HCT116 (cell line): ENCODE measurements at regions not wholly inside any gene's neighbourhood (a gene's known extent, or its start where the extent isn't known, plus 50 kb on each side); places are given as distances from the start of the nearest gene placed in this dataset.

ENCODE experiments used
- ATAC-seq: fragments of 200-7000 bp; cut with Tn5 transposase; 2 replicates; pipeline ENCODE4 v1.9.1; 2020; ENCODE audit warnings: mild to moderate bottlenecking, moderate library complexity
- BruUV-seq: library from RNA; stranded (reverse); fragments of 400-500 nt; replicated peaks from 2 replicates; lab custom pipeline; 2021; lab: Mats Ljungman, UMichigan
- CTCF ChIA-PET: fragments of 300-600 bp; sonication (Branson Sonifier 250); formaldehyde crosslinking; loops from one replicate; lab custom pipeline; 2021; ENCODE audit warnings: antibody characterized with exemption; lab: Charles Lee
- POLR2A ChIA-PET: fragments of 300-600, 350-600 bp; sonication (Branson Sonifier 250); formaldehyde crosslinking; loops from one replicate; lab custom pipeline; 2021; ENCODE audit warnings: antibody characterized with exemption; lab: Charles Lee
- RAD21 ChIA-PET, 2 experiments: fragments of 300-600 bp; sonication (Branson Sonifier 250); formaldehyde crosslinking; loops; one replicate each; lab custom pipeline; 2023; ENCODE audit warnings: low total read pairs in 2 of 2; ENCODE audit not compliant: uncharacterized antibody in 2 of 2, unreplicated experiment in 2 of 2, low non-redundant PET in 1 of 2; lab: Charles Lee
- DNase-seq: peaks from one replicate; pipeline ENCODE4 v3.0.0-alpha.2; 2010; ENCODE audit warnings: low read depth, low spot score
- H2AFZ ChIP-seq: fragments of 200-600 bp; shearing (Covaris generic), sonication (generic); 2 replicates; pipeline ENCODE4 v1.6.1; 2017; ENCODE audit warnings: low read depth, mixed run types, mixed read lengths, antibody characterized with exemption, low read length; ENCODE audit not compliant: poor library complexity, severe bottlenecking
- H3K27ac ChIP-seq: 2 replicates; pipeline ENCODE4 v1.5.1; 2012; ENCODE audit warnings: low read depth, low read length
- H3K27me3 ChIP-seq: fragments of 200-600 bp; sonication (generic); 2 replicates; pipeline ENCODE4 v1.6.1; 2016; ENCODE audit warnings: mixed run types, low read length, mixed read lengths; ENCODE audit not compliant: insufficient read depth
- H3K36me3 ChIP-seq, 2 experiments: fragments of 200-500 bp in 1 of 2; fragments of 200-600 bp in 1 of 2; sonication (Bioruptor generic) in 1 of 2; sonication (generic) in 1 of 2; 2 replicates each; pipeline versions ENCODE4 v1.5.1 to v1.6.1; 2014 to 2016; ENCODE audit warnings: low read length in 2 of 2, inconsistent platforms in 1 of 2, mixed read lengths in 1 of 2, mixed run types in 1 of 2; ENCODE audit not compliant: insufficient read depth in 2 of 2, control insufficient read depth in 1 of 2
- H3K4me1 ChIP-seq, 2 experiments: fragments of 200-600 bp in 1 of 2; sonication (generic) in 1 of 2; 2 replicates each; pipeline versions ENCODE4 v1.5.1 to v1.6.1; 2012 to 2017; ENCODE audit warnings: low read length in 2 of 2, inconsistent platforms in 1 of 2, mild to moderate bottlenecking in 1 of 2, mixed read lengths in 1 of 2, mixed run types in 1 of 2, moderate library complexity in 1 of 2; ENCODE audit not compliant: insufficient read depth in 2 of 2, control insufficient read depth in 1 of 2
- H3K4me2 ChIP-seq: fragments of 200-600 bp; sonication (generic); 2 replicates; pipeline ENCODE4 v1.6.1; 2017; ENCODE audit warnings: mixed run types, low read length, mixed read lengths
- H3K4me3 ChIP-seq, 2 experiments: fragments of 200-600 bp in 1 of 2; sonication (generic) in 1 of 2; replicated peaks in 1 of 2; 2 replicates each; pipeline ENCODE4 v1.5.1; 2011 to 2016; ENCODE audit warnings: low read length in 2 of 2, control low read depth in 1 of 2, low read depth in 1 of 2, mild to moderate bottlenecking in 1 of 2, mixed read lengths in 1 of 2, mixed run types in 1 of 2
- H3K79me2 ChIP-seq: fragments of 200-600 bp; sonication (generic); 2 replicates; pipeline ENCODE4 v1.6.1; 2017; ENCODE audit warnings: mild to moderate bottlenecking, mixed run types, low read length, moderate library complexity, mixed read lengths; ENCODE audit not compliant: insufficient read depth
- H3K9ac ChIP-seq: fragments of 200-600 bp; sonication (generic); 2 replicates; pipeline ENCODE4 v1.6.1; 2016; ENCODE audit warnings: low read length, mixed read lengths
- H3K9me2 ChIP-seq: fragments of 200-600 bp; sonication (generic), shearing (Covaris generic); 2 replicates; pipeline ENCODE4 v1.6.1; 2017; ENCODE audit warnings: mixed run types, mild to moderate bottlenecking, moderate library complexity; ENCODE audit not compliant: insufficient read depth
- H3K9me3 ChIP-seq, 2 experiments: fragments of 200-500 bp in 1 of 2; fragments of 200-600 bp in 1 of 2; sonication (Bioruptor generic) in 1 of 2; sonication (generic) in 1 of 2; 2 replicates each; pipeline ENCODE4 v1.6.1; 2014 to 2017; ENCODE audit warnings: low read length in 2 of 2, mixed read lengths in 2 of 2, inconsistent platforms in 1 of 2, low read depth in 1 of 2, mild to moderate bottlenecking in 1 of 2, mixed run types in 1 of 2, moderate library complexity in 1 of 2; ENCODE audit not compliant: control insufficient read depth in 1 of 2, insufficient read depth in 1 of 2
- H4K20me1 ChIP-seq: fragments of 200-600 bp; sonication (generic), shearing (Covaris generic); 2 replicates; pipeline ENCODE4 v1.6.1; 2017; ENCODE audit warnings: mixed run types, mild to moderate bottlenecking, moderate library complexity; ENCODE audit not compliant: insufficient read depth
- CBX3 ChIP-seq: IDR thresholded peaks from 2 replicates; pipeline ENCODE4 v1.6.1; 2012; ENCODE audit warnings: low read depth
- CEBPB ChIP-seq: IDR thresholded peaks from 2 replicates; pipeline ENCODE4 v1.6.1; 2012; ENCODE audit warnings: low read depth
- EGR1 ChIP-seq: IDR thresholded peaks from 2 replicates; pipeline ENCODE4 v1.6.1; 2012; ENCODE audit warnings: low read depth
- ELF1 ChIP-seq: IDR thresholded peaks from 2 replicates; pipeline ENCODE4 v1.6.1; 2012; ENCODE audit warnings: low read depth, borderline replicate concordance
- EZH2 ChIP-seq: fragments of 200-600 bp; sonication (generic); IDR thresholded peaks from 2 replicates; pipeline ENCODE4 v1.6.1; 2017; ENCODE audit warnings: antibody characterized with exemption, mixed run types
- EZH2phosphoT487 ChIP-seq: fragments of 200-600 bp; IDR thresholded peaks from 2 replicates; pipeline ENCODE4 v1.6.1; 2018; ENCODE audit warnings: antibody characterized with exemption, borderline replicate concordance
- FOSL1 ChIP-seq: IDR thresholded peaks from 2 replicates; pipeline ENCODE4 v1.6.1; 2012; ENCODE audit warnings: low read depth
- POLR2A ChIP-seq: IDR thresholded peaks from 2 replicates; pipeline ENCODE4 v1.7.0; 2011; ENCODE audit warnings: borderline replicate concordance; ENCODE audit not compliant: insufficient read depth, insufficient read length; ENCODE audit errors: extremely low read depth
- POLR2AphosphoS5 ChIP-seq: IDR thresholded peaks from 2 replicates; pipeline ENCODE4 v1.6.1; 2011; ENCODE audit warnings: mild to moderate bottlenecking, low read depth, low read length, moderate library complexity
- RAD21 ChIP-seq: IDR thresholded peaks from 2 replicates; pipeline ENCODE4 v1.6.1; 2012; ENCODE audit warnings: low read depth, mild to moderate bottlenecking
- SIN3A ChIP-seq: IDR thresholded peaks from 2 replicates; pipeline ENCODE4 v1.6.1; 2012; ENCODE audit warnings: low read depth
- SRF ChIP-seq: IDR thresholded peaks from 2 replicates; pipeline ENCODE4 v1.6.1; 2012; ENCODE audit warnings: low read depth
- TCF7L2 ChIP-seq: IDR thresholded peaks from 2 replicates; pipeline ENCODE4 v1.7.0; 2011; ENCODE audit warnings: borderline replicate concordance, inconsistent platforms; ENCODE audit not compliant: insufficient read depth, insufficient read length; ENCODE audit errors: extremely low read depth
- YY1 ChIP-seq: IDR thresholded peaks from 2 replicates; pipeline ENCODE4 v1.6.1; 2011; ENCODE audit warnings: low read length, low read depth, moderate library complexity, mild to moderate bottlenecking; ENCODE audit not compliant: insufficient replicate concordance; ENCODE audit errors: extremely low read depth
- ZNF274 ChIP-seq: fragments of 200-500 bp; sonication (Bioruptor generic); IDR thresholded peaks from 2 replicates; pipeline ENCODE4 v1.6.1; 2014; ENCODE audit warnings: mild to moderate bottlenecking, low read depth, low read length, inconsistent platforms
- intact Hi-C: fragments of 100-400 bp; cut with micrococcal nuclease; formaldehyde crosslinking; loops from 2 replicates; pipeline ENCODE4 v1.10.0; 2022
- TF ChIP-seq, protein P1 (sequence below), 3 experiments: fragments of 200-600 bp in 1 of 3; sonication (generic) in 1 of 3; IDR thresholded peaks in 2 of 3; conservative IDR thresholded peaks in 1 of 3; 2 replicates each; pipeline ENCODE4 v1.5.1; 2012 to 2017; ENCODE audit warnings: low read depth in 2 of 3, low read length in 2 of 3, antibody characterized with exemption in 1 of 3, borderline replicate concordance in 1 of 3, control low read depth in 1 of 3, mild to moderate bottlenecking in 1 of 3, mixed read lengths in 1 of 3, mixed run types in 1 of 3, moderate library complexity in 1 of 3; ENCODE audit not compliant: insufficient read depth in 1 of 3
- TF ChIP-seq, protein P2 (sequence below): IDR thresholded peaks from 2 replicates; pipeline ENCODE4 v1.6.1; 2012; ENCODE audit warnings: low read depth
- TF ChIP-seq, protein P3 (sequence below): IDR thresholded peaks from 2 replicates; pipeline ENCODE4 v1.6.1; 2011; ENCODE audit warnings: mild to moderate bottlenecking, low read length, moderate library complexity; ENCODE audit not compliant: insufficient replicate concordance; ENCODE audit errors: extremely low read depth
- TF ChIP-seq, protein P4 (sequence below): IDR thresholded peaks from 2 replicates; pipeline ENCODE4 v1.6.1; 2012
- TF ChIP-seq, protein P5 (sequence below): IDR thresholded peaks from 2 replicates; pipeline ENCODE4 v1.6.1; 2012

DNA sequence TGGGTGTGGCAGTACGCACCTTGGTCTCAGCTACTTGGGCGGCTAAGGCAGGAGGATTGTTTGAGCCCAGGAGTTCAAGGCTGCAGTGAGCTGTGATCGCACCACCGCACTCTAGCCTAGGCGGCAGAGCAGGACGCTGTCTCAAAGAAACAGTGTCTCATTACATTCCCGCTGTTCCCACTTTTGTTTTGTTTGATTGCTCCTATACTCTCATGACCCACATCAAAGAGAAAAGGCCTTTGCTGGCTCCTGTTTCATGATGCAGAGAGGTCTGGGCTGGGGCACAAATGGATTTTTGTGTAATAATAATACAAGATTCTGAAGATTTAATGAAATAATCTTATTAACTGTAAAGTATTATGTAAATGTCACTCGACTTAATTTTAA lies 85.7 kb downstream of the LACC1 start:
- CTCF ChIA-PET = no interaction called here
- DNase-seq (no peak), ATAC-seq (no peak)
- H3K9ac ChIP-seq = no peak overlapping the region
- H3K4me3 ChIP-seq = no peak overlapping the region
- RAD21 ChIA-PET = interaction anchor here in 1 of 2 experiments (0.8 kb wide), 1 partner anchor 57 kb away, joined by 3 read pairs; no protein-coding TSS in a partner anchor
- H3K36me3 ChIP-seq = no peaks in the 10 kb centered on the region
- H3K27me3 ChIP-seq = no peaks in the 10 kb centered on the region
- no peak overlapping the region for H3K27ac ChIP-seq
- no peaks in the 10 kb centered on the region for H3K9me3 ChIP-seq
- no peak overlapping the region for H2AFZ ChIP-seq
- no peaks in the 10 kb centered on the region for H3K4me1 ChIP-seq
- intact Hi-C loops = no loop called here
- H4K20me1 ChIP-seq = no peaks in the 10 kb centered on the region
- H3K79me2 ChIP-seq = no peaks in the 10 kb centered on the region
- POLR2A ChIA-PET = no interaction called here
- H3K4me2 ChIP-seq = no peak overlapping the region
- no peaks in the 10 kb centered on the region for H3K9me2 ChIP-seq
- TF ChIP-seq, protein P1, sequence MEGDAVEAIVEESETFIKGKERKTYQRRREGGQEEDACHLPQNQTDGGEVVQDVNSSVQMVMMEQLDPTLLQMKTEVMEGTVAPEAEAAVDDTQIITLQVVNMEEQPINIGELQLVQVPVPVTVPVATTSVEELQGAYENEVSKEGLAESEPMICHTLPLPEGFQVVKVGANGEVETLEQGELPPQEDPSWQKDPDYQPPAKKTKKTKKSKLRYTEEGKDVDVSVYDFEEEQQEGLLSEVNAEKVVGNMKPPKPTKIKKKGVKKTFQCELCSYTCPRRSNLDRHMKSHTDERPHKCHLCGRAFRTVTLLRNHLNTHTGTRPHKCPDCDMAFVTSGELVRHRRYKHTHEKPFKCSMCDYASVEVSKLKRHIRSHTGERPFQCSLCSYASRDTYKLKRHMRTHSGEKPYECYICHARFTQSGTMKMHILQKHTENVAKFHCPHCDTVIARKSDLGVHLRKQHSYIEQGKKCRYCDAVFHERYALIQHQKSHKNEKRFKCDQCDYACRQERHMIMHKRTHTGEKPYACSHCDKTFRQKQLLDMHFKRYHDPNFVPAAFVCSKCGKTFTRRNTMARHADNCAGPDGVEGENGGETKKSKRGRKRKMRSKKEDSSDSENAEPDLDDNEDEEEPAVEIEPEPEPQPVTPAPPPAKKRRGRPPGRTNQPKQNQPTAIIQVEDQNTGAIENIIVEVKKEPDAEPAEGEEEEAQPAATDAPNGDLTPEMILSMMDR (IDR thresholded peaks at IDR 0.05 in 2 of 3, conservative IDR thresholded peaks at IDR 0.05 in 1 of 3; ENCODE audit: borderline replicate concordance in 1 of 3, insufficient read depth in 1 of 3, low read depth in 2 of 3, low read length in 2 of 3) = no peak
- no peak for TF ChIP-seq POLR2A
- TF ChIP-seq SIN3A = no peak
- TF ChIP-seq CEBPB = no peak
- no peak for TF ChIP-seq EGR1
- TF ChIP-seq, protein P2, sequence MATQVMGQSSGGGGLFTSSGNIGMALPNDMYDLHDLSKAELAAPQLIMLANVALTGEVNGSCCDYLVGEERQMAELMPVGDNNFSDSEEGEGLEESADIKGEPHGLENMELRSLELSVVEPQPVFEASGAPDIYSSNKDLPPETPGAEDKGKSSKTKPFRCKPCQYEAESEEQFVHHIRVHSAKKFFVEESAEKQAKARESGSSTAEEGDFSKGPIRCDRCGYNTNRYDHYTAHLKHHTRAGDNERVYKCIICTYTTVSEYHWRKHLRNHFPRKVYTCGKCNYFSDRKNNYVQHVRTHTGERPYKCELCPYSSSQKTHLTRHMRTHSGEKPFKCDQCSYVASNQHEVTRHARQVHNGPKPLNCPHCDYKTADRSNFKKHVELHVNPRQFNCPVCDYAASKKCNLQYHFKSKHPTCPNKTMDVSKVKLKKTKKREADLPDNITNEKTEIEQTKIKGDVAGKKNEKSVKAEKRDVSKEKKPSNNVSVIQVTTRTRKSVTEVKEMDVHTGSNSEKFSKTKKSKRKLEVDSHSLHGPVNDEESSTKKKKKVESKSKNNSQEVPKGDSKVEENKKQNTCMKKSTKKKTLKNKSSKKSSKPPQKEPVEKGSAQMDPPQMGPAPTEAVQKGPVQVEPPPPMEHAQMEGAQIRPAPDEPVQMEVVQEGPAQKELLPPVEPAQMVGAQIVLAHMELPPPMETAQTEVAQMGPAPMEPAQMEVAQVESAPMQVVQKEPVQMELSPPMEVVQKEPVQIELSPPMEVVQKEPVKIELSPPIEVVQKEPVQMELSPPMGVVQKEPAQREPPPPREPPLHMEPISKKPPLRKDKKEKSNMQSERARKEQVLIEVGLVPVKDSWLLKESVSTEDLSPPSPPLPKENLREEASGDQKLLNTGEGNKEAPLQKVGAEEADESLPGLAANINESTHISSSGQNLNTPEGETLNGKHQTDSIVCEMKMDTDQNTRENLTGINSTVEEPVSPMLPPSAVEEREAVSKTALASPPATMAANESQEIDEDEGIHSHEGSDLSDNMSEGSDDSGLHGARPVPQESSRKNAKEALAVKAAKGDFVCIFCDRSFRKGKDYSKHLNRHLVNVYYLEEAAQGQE = no peak
- TF ChIP-seq CBX3 = no peak
- no peak for TF ChIP-seq ELF1
- TF ChIP-seq POLR2AphosphoS5 = no peak
- TF ChIP-seq FOSL1 = no peak
- TF ChIP-seq, protein P3, sequence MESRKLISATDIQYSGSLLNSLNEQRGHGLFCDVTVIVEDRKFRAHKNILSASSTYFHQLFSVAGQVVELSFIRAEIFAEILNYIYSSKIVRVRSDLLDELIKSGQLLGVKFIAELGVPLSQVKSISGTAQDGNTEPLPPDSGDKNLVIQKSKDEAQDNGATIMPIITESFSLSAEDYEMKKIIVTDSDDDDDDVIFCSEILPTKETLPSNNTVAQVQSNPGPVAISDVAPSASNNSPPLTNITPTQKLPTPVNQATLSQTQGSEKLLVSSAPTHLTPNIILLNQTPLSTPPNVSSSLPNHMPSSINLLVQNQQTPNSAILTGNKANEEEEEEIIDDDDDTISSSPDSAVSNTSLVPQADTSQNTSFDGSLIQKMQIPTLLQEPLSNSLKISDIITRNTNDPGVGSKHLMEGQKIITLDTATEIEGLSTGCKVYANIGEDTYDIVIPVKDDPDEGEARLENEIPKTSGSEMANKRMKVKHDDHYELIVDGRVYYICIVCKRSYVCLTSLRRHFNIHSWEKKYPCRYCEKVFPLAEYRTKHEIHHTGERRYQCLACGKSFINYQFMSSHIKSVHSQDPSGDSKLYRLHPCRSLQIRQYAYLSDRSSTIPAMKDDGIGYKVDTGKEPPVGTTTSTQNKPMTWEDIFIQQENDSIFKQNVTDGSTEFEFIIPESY = no peak
- no peak for TF ChIP-seq RAD21
- no peak for TF ChIP-seq SRF
- TF ChIP-seq ZNF274 = no peak
- TF ChIP-seq TCF7L2 = no peak
- no peak for TF ChIP-seq EZH2phosphoT487
- TF ChIP-seq, protein P4, sequence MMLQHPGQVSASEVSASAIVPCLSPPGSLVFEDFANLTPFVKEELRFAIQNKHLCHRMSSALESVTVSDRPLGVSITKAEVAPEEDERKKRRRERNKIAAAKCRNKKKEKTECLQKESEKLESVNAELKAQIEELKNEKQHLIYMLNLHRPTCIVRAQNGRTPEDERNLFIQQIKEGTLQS = no peak
- no peak for TF ChIP-seq EZH2
- TF ChIP-seq YY1 = no peak
- TF ChIP-seq, protein P5, sequence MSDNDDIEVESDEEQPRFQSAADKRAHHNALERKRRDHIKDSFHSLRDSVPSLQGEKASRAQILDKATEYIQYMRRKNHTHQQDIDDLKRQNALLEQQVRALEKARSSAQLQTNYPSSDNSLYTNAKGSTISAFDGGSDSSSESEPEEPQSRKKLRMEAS = no peak
- BruUV-seq = no TSS peak
